ENCODE measurements at regions not wholly inside any gene's neighbourhood (a gene's known extent, or its start where the extent isn't known, plus 50 kb on each side); places are given as distances from the start of the nearest gene placed in this dataset.
A peak's percentile ranks its signal among the peaks of the same experiment; 100 is the strongest.

DNA sequence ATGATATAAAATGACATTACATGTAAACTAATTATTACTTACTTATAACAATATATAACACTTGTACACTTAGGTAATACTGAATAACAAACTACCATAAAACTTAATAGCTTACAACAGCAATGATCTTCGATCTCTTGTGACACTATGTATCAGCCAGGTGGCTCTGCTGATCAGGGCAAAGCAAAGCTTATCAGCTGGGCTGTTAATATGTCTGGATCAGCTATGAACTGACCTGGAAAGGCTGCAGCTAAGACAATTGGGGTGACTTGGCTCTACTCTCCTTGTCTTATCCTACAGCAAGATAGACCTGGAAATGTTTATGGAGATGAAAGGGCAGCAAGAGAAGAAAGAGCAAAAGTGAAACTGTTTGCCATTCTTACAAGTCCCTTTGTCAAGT lies 511.3 kb downstream of the TLR4 start:
- DNase-seq: no peak

DNA sequence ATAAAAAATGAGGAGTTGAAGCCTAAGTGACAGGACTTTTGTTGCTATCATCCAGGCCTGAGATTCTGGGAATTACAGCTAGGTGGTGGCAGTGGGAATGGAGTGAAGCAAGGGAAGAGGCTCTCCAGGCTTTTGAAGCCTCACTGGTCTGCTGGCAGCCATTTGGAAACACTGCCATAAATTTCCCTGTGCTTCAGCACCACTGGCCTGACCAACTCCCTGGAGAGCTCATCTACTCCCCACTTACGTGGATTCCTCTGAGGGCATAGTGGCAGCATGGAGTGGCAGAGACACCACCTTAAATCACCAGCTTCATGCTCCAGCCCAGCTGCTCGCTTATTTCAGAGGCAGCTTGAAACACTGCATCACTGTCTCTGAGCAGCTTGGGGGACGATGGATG lies 518.2 kb downstream of the TLR4 start:
- no peak for DNase-seq

DNA sequence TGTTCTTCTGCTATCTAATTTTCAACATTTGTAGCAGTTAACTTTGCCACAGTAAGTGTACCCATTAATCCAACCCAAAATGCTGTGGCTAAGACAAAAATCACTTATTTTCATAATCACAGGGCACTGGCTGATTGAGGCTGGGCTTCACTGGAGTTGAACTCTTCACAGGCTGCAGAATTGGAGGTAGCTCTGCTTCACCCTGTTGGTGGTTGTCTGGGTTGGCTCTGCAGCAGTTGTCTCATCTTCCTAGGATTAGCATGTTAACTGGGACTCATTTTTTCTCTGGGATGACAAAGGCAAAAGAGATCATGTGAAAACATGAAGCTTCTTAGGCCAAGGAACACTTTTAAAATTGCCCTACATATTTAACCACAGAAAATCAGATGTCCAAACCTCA lies 518.9 kb downstream of the TLR4 start:
- DNase-seq: no peak

DNA sequence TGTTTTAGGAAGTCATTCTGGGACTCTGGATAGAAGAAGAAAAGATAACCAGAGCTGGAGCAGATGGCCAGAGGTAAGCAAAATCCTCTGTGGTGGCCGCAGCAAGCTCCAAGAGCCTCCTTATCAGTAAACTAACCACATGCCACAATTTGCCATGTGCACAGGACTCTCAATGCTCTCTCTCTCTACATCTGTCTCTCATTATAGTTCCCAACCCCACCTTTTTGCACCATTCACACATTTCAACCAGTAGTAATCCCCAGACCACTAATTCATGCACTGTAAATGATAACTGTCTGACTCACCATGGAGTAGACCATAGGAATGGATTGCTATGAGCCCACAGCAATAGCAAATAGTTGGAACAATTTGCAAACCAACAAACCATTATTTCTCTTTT lies 526.1 kb downstream of the TLR4 start:
- DNase-seq: no peak

DNA sequence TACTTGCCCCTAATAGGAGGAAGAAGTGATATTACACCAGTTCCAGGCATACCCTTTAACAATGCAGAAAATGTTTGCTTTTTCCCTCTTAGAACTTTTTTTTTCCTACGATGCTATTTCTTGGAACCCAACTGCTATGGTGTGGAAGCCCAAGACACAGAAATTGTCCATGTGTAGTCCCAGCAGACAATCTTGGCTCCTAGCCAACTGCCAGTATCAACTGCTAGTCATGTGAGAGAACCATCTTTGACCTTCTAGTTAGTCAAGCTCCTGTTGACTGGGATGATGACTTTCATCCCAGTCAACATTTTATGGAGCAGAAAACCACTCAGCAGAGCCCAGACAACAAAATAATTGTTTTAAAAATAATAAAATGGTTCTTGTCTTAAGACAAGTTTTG lies 532.4 kb downstream of the TLR4 start:
- no peak for DNase-seq

DNA sequence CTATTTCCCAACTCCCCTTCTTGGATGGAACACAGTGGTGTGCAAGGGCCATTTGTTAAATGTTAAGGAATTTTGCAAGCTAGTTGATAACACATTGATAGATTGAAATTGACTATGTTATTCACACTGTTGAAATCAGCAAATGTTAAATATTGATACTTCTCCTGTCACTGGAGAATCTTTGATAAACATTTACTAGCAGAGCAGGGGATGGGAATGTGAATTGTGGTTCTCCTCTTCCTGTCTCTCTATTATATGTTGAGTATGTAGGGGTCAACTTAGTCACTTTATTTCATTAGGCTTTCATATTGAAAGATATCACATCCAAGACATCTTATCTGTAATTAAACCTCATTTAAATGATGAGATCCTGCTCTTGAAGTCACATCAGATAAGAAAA lies 533.9 kb downstream of the TLR4 start:
- DNase-seq: no peak

DNA sequence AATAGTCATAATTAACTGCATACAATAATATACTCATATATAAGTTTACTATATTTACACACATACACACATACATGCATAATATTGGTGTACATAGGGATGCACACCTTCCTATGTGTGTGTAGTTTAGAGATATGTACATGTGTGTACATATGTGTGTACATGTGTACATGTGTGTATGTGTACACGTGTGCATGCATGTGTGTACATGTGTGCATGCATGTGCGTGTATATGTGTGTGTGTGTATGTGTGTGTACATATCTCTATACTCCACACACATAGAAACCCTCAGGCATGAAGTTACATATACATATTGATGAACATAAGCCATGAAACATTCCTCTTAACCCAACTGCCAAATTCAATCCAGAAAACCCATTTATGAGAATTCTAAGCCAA lies 547.8 kb downstream of the TLR4 start:
- DNase-seq: no peak

DNA sequence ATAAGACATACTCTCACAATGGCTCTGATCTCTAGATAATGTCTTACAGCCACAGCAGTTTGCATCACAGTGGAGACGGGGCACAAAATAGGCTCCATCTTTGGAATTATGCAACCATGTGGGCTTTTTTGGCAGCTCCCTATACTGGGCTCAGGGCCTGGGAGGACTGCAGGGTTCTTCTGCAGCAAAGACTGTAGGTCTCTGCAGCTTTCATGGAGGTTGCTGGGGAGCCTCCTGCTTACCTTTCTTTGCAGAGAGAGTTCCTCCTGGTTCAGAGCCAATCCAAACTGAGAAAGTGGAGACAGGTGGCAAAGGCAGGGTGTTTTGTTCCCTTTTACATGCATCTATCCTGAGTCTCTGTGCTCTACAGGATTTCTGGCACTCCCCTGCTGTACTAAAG lies 558.0 kb downstream of the TLR4 start:
- no peak for DNase-seq

DNA sequence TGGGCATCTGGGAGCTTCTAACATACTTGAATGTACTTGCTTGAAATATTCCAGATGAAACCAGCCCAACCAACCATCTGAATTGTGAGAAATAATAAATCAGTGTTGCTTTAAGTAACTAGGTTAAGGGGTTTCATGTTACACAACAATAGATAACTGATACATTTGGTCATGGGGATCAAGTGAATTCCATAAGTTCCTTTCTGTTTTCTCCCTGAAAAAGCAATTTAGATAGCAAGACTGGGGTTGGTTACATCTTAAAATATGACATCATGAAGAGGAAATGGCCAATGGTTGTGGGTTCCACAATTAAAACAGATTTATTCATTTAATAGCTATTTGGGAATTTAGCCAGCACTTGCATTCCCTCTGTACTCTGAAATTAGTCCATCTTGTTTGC lies 559.7 kb downstream of the TLR4 start:
- DNase-seq: no peak

DNA sequence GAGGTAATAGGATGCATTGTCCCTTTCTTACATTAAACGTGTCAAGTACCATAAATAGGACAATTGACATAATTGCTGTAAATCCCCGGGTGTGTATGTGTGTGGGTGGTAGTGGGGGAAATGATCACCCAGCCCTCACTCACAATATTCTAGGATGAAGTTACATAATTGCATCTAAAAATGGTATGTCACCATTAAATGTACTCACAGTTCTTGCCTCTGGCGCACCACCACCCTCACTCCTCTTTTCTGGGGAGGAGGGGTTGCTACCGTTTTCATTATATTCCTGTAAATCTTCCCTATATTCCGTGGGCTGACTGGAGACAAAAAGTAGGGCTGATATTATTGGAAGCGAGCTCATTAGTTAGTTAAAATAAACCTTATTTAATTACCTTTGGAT lies 563.8 kb downstream of the TLR4 start:
- no peak for DNase-seq

DNA sequence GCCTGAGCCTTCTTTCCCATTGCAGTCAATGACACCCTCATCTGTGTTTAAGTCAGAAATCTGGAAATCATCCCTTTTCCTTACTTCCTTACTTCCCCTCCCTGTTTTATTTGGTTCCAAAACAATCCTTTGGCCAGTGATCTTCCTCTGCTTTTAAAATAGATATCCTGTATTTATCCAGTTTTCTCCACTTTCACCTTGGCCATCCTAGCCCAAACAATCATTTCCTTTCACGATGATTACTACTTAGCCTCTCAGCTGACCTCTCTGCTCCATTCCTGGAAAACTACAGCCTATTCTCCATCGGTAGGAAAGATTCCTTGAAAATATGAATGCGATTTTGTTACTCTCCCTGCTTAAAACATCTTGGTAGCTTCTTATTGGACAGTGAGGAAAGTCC lies 565.4 kb downstream of the TLR4 start:
- DNase-seq: no peak

DNA sequence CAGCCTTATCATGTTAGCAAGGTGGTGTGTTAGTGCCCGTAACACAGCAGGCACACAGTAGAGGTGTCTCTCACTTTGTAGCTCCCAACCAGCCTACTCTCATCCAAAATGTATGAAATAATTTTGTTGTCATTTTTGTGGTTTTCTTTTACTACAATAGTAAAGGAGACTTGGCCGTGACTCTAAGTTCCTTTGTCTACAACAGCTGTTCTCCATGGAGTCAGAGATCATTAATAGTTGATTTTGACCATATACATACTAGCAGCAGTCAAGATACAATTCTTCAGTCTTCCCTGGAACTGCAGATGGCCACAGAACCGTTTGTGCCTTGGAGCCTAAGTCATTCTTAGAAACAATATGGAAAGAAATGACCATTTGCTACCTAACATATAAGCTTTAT lies 567.1 kb downstream of the TLR4 start:
- no peak for DNase-seq

DNA sequence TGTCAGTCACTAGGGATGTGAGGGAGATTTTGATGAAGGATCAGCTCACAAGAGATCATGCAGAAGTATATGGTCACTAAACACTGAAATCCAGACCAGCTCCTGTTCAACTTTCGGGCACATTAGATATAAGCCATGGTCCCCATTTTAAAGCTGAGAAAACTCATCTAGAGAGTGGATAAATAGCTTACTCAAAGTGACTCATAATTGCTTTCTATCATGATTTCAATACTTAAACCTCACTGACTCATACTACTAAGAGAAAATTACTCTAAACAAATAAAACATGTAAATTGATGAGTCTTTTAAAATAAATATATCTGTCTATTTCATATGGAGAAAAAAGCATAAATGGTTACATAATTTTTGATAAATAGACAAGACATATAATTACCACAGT lies 567.7 kb downstream of the TLR4 start:
- DNase-seq: no peak

DNA sequence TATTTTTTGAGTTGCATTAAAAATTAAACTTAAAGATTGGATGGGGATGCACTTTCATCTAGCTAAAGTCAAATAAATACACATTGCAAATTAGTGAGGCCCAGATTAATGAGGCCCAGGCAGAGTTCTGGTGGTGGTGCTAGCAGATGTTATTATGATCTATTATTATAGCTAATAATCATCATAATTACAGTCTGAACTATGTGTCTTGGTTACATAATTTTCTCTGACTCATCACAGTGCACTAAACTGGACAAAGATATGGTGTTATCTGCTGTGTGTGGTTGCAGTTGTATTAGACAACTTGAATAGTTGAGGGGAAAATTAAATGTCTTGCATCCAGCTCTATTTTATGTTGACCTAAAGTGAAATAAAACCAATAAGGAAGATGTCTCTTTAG lies 568.8 kb downstream of the TLR4 start:
- DNase-seq: no peak

DNA sequence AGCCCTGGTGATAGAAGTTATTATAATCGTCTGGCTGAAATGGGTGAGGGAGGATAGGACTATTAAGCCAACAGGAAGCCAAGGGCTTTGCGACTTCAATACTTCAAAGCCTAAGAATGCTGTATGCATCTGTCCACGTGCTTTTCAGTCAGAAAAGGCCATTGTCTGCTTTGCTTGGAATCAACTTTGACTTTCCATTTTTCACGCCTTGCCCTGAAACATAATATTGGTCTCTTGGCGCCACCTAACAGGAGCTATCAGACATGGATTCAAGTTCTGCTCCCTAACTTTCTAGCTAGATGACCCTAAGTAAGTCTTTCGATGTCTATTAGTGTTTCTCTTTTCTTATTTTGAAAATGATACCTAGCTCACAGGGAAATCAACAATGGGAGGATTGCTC lies 572.6 kb downstream of the TLR4 start:
- DNase-seq: no peak

DNA sequence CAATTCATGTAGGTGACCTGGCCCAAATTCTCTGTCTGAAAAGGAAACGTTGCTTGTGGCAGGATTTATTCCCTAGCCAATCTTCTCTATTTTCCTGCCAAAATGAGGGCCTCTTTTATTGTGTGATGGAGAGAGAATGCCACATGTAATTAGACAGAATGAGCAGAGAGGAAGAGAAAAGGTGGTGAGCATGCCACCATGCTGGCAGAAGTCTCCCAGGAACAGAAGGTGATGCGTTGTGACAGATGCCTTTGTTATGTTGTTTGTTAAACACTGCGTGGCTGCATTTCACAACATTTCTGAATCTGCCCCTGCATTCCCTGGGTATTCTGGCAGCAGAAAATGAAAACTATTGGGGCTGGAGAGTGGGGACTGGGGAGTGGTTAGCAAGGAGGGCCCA lies 577.6 kb downstream of the TLR4 start:
- DNase-seq: no peak

DNA sequence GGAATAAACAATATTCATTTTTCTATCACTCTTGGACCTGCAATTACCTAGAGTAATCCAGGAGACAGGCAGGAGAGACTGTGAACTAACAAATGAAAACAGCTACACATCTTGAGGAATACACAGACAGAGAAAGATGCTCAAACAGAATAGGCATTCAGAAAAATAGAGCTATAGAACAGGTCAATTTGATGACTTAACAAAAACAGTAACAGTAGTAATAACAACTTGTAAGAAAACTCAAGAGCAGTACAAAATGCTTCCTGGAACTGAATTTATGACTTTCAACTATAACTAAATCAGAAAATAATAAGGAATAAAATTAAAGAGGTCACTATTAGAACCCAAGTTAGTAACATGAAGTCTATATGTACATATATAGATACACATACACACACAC lies 579.3 kb downstream of the TLR4 start:
- no peak for DNase-seq

DNA sequence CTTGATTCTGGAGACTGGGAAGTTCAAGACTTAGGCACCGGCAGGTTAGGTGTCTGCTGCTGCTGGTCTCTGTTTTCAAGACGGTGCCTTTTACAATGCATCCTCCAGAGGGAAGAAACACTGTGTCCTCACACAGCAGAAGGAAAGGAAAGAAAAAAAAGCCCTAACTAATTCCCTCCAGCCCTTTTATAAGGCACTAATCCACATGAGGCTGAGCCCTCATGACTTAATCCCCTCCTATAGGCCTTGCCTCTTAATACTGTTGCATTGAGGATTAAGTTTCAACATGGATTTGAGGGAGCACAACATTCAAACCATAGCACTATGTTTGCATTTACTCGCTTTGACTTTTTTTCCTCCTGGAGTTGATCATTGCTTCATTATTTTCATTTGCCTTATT lies 585.9 kb downstream of the TLR4 start:
- DNase-seq: no peak

DNA sequence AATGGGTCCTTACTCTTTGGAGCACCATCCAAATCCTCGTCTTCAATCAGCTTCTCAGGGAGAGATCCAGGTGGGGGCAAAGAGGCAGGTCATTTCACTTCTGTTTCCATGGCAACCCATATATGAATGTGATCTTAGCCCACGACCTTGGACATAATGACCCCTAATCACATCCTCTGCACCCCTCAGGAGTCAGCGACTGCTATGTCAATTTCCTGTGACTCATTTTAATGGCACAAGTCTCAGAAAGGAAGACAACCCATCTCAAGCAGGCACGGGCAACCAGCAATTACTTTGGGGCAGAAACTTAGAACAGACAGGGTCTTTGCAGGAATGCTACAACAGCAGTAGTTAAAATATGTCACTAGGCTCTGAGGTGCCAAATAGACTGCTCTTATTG lies 591.2 kb downstream of the TLR4 start:
- no peak for DNase-seq

DNA sequence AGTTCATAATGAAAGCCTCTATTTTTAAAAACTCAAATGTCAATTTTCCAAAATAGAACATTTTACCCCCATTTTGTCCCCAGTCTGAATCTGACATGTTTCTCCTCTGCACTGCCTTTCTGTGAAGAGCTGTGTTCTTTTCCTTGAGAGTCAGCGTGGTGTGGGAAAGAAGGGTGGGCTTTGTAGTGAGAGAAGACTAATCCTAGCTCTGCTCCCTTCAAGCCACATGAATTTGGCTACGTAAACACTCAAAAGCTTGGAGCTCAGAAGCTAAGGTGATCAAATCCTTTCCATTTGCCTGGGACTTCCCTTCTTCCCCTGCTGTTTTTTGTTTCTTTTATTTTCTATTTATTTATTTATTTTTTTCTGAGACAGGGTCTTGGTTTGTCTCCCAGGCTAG lies 598.5 kb downstream of the TLR4 start:
- DNase-seq: no peak

DNA sequence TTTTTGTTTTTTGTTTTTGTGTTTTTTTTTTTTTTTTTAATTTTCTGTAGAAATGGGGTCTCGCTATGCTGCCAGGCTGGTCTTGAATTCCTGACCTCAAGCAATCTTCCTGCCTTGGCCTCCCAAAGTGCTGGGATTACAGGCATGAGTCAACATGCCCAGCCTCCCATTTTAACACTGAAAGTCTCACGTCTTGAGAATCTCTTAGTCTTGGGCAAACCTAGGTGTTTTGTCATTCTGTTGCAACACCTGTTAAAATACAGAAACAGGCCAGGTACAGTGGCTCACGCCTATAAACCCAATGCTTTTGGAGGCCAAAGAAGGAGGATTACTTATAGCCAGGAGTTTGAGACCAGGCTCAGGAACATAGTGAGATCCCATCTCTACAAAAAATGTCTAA lies 599.0 kb downstream of the TLR4 start:
- no peak for DNase-seq

DNA sequence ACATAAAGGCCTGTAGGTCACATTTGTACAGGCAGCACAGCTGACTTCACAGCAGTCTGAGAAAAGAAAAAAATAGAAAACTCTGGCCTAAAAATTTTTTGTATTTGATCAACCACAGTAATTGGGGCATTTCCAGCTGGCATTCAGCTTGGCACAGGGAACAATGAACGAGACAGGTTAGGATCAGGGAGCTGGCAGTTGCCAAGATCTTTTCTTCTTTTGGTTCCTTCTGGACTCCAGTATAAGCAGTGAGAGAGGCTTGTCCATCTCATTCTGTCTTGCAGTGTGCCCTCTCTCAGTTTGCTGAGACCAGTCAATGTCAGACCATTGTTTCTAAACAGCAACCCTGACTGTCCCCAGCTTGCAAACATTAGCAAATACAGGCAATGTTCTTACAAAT lies 601.1 kb downstream of the TLR4 start:
- no peak for DNase-seq

DNA sequence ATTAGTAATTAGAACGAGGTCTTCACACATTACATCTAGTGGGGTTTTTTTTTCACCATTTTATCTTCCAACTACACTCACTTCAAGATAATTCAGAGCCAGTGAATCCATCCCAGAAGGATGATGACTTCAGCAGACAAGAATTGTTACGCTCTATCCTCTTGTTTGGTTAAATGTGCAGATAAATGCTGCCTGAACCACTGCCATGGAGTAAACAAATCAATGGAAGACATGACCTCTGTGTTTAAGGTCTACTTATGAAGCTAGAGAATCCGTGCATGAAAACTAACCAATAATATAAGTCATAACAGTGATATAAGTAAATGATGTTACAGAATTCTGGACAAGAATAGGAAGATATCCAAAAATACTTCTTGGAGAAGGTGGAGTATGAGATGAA lies 602.6 kb downstream of the TLR4 start:
- DNase-seq: no peak

DNA sequence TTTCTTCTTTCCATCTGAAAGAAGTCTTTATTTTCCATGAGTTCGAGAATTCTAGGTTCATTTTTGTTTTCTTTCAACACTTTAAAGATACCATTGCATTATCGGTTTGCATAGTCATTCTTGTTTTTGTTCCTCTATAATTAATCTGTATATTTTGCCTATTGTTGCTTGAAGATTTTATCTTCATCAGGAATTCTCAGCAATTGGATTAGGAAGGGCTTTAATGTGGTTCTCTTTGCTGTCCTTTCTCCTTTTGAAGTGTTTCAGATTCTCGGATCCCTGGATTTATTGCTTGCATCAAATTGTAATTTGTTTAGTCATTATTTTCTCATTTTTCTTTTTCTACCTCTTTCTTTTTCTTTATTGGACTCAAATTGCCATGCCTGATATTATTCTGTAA lies 609.8 kb downstream of the TLR4 start:
- no peak for DNase-seq

DNA sequence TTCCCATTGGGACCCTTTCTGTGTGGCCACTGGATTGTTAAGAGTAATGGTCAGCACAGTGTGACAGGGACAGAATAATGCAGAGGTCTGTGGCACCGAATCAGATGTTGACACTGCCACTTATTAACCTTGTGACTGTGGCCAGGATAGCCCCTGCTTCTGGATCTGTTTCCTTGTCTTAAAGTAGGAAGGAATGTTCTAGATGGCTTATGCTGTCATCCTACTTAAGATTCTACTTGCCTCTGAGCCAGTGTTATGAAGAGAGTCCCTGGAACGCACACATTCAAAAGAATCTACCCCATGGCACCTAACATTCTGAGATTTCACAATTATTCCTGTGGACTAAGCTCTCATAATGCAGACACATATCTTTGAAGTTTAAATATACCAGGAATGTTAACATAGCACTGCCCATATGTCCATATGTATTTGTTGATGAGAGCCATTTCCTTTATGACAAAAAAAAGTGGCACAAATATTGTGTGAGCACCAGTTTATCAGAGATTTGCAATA lies 612.7 kb downstream of the TLR4 start:
- no peak for DNase-seq

DNA sequence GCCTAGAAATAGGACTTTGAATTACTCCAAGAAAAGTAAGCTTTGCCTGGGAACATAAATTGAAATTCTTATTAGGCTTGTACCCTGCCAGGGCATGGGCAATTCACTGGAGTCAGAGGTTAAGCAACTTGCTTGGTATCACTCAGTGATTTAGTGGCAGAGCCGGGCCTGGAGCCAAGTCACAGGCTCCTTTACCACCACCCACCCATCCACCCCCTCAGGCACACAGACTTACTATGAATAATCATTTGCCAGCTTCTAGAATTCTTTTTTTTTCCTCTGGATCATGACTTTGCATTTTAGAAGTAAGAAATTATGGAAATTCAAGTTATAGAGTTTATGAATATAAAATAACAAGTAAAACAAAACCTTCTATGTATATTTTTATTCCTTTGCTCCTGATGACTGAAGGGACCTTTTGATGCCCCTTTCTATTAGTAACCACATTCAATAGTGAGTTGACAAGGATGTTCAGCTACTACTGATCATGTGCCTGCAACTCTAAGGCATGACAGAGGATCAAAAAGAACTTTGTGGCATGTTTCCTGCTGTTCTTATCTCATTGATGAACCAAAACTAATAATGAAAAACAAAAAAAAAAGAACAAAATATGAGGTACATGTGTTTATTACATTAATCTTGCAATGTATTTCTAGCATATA lies 614.7 kb downstream of the TLR4 start:
- DNase-seq: peak; percentile 21
